GM20000 (cell line): ENCODE measurements at regions not wholly inside any gene's neighbourhood (a gene's known extent, or its start where the extent isn't known, plus 50 kb on each side); places are given as distances from the start of the nearest gene placed in this dataset.

Experiments used
- DNase-seq: peaks from one replicate; pipeline ENCODE4 v3.0.0; 2012; ENCODE audit warnings: low spot score
- CTCF ChIP-seq: IDR thresholded peaks from 2 replicates; pipeline ENCODE4 v1.5.1; 2012; ENCODE audit warnings: mild to moderate bottlenecking, control low read depth; ENCODE audit errors: extremely low read depth, missing control alignments

- no peak for DNase-seq
- TF ChIP-seq CTCF, result no peak
Measured at GRCh38 chr11:134646561-134646960, 234.5 kb upstream of the B3GAT1 start.

GRCh38 chr11:134645576-134645975 is 233.5 kb upstream of the B3GAT1 start:
- no peak for DNase-seq
- no peak for TF ChIP-seq CTCF

GRCh38 chr11:134644476-134645456 is 232.7 kb upstream of the B3GAT1 start:
- no peak for TF ChIP-seq CTCF
- no peak for DNase-seq

- DNase-seq, result no peak
- no peak for TF ChIP-seq CTCF
Measured at GRCh38 chr11:134643115-134644012, 231.3 kb upstream of the B3GAT1 start.

DNA sequence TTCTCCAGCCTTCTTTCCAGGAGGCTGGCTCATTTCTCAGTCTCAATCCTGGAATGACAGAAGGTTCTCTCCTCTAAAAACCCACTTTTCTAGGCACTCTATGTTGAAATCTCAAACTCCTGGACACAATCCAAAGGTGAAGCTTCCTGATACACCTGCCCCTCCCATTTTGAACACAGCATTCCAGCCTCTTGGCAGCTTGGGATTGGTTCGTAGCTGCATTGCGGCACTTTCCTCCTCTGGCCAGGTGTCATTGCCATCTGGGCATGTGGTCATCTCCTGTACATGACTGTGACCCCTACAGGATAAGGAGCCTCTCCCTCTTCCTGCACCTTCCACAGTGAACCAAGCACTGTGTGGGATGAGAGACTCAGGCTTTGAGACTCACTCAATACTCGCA is 230.2 kb upstream of the B3GAT1 start:
- TF ChIP-seq CTCF, result no peak
- DNase-seq, result no peak

- DNase-seq, result no peak
- no peak for TF ChIP-seq CTCF
Measured at GRCh38 chr11:134640971-134641968, 229.2 kb upstream of the B3GAT1 start.
